HG03135 (cell line): ENCODE measurements at regions not wholly inside any gene's neighbourhood (a gene's known extent, or its start where the extent isn't known, plus 50 kb on each side); places are given as distances from the start of the nearest gene placed in this dataset.

Experiments used
- ATAC-seq: cut with Tn5 transposase; IDR thresholded peaks from one replicate; pipeline ENCODE4 v1.9.1; 2021; ENCODE audit warnings: mild to moderate bottlenecking, moderate library complexity; ENCODE audit not compliant: unreplicated experiment

DNA sequence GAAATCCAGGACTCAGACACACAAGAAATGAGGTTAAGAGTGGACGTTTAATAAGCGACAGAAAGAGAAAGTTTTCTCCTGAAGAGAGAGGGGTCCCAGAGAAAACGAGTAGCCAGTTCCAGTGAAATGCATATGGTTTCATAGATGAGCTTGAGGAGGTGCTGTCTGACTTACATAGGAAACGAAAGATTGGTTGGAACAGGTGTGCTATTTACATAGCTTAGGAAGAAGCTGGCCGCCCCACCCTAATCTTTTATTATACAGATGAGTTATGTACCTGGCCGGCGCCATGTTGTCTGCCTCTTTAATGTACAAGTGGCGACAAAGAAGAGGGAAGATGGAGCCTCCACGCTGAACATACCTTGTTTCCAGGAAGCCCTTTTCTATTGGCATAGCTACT is 223.0 kb downstream of the SLC6A15 start:
- no peak for ATAC-seq

DNA sequence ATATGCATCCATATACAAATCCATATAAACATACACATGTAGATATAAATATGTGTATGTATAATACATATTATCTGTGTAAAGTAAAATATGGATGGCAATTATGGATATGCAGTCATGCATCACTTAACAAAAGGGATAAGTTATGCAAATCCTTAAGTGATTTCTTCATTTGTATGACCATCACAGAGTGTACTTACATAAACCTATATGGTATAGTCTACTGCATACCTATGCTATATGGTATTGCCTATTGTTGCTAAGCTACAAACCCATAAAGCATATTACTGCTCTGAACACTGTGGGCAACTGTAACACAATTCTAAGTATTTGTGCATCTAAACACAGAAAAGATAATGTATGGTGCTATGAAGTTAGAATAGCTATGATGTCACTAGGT is 227.2 kb downstream of the SLC6A15 start:
- ATAC-seq: no peak

DNA sequence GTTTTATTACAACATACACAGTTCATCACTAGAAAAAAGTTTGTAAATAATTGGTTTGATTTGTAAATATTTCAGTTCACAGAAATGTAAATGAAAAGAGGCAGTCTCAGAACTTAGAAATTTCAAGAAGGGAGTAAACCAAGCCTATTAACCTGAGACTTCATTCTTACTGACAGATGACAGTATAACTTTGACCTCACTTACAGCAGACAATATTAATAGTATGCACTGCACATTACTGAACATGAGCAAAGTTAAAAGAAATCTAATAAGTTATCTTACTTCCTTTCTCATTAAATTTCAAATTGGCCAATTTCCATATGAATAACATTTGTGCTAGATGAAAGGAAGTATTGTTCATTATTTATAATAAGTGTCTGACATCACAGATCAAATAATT is 235.8 kb downstream of the SLC6A15 start:
- no peak for ATAC-seq

DNA sequence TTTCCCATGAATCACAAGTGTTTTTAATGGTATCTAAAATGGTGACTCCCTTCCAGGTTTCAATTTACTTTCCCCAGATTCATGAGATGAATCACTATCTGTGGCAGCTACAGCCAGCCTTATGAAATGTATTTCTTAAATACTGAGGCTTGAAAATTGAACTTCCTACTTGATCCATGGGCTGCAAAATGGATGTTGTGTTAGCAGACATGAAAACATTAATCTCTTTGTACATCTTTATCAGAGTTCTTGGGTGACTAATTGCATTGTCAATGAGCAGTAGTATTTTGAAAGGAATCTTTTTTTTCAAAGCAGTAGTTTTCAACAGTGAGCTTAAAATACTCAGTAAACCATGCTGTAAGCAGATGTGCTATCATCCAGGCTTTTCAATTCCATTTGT is 250.8 kb downstream of the SLC6A15 start:
- ATAC-seq: no peak

DNA sequence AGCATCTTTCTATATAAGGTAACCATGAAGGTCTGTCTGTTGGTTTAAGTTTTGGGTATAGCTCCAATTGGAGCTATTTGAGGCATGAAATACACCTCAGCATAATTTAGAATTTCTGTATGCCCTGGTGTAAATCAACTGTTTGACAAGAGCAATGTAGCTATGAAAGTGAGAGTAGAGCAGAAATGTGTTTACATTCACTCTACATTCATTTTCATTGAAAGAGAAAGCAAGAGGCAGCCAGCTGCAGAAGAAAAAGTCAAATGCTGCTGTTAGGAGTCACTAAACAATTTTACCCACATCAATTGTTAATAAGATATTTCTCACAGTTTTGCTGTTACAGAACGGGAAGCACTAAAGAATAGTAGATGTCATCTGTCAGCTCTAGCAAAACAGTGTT is 252.5 kb downstream of the SLC6A15 start:
- ATAC-seq: no peak

DNA sequence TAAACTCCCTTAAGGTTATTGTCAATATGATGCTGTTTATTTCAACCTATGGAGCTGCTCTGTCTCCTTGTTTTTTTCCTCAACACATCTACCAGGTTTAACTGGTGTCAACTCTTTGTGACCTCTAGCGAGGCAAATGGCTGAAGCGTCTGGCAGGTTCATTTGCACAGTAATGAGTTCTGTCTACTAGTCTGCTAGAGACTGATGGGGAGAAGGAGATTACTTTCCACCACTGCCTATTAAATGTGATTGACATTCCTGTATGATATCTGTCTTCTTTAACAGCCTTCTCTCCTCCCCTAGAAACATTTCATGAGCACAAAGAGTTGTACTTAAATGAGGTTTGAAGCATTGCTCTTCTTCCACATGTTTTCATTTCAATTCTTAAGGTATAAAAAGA is 253.7 kb downstream of the SLC6A15 start:
- no peak for ATAC-seq

DNA sequence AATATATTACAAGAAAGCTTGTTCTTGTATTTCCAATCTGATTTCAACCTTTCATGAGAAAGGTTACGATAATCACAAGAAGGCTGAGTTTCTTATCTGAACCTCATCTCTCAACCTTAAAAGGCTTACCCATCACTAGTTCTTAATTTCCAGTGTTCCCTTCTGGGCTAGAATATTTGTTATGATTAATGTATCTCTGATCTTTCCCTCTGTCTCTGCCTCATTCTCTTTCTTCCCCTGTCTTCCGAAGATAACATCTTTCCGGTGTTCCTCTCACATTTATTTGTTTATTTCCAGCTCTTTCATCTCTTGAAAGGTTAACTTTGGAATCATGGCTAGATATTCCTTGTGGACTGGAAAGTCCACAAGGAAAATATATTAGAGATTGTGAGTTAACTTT is 255.9 kb downstream of the SLC6A15 start:
- no peak for ATAC-seq

DNA sequence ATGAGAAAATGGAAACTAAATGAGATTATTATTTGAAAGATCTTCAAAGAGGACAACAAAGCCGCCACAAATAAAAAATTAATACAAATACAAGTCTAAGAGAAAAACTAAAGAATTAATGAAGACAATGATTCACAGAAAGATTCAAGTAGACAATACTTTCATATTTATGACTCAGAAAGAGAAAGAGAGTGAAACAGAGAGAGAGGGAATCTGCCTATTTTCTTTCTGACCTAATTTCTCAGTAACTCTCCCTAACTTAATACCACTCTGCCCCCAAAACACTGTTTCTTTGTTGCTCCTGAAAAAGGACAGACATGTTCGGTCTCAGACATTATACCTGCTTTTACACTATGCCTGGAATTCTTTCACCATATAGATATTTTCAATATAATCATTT is 259.1 kb downstream of the SLC6A15 start:
- no peak for ATAC-seq

DNA sequence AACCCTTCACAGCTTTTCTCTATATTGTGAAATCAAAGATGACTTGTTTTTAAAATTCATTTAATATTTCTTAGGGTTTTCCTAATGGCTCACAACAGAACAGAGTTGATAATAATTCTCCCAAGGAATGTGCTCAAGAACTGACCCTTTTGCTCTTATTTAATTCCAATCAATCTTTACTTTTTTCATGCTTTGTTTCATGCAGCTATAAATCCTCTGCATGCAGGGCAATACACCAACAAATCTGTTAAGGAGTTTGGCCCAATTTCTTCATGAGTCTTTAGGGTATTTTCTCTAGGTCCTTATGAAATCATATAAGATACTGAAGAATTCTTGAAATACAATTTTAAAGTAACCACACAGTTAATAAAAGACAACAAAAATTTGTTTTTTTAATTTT is 264.2 kb downstream of the SLC6A15 start:
- no peak for ATAC-seq

DNA sequence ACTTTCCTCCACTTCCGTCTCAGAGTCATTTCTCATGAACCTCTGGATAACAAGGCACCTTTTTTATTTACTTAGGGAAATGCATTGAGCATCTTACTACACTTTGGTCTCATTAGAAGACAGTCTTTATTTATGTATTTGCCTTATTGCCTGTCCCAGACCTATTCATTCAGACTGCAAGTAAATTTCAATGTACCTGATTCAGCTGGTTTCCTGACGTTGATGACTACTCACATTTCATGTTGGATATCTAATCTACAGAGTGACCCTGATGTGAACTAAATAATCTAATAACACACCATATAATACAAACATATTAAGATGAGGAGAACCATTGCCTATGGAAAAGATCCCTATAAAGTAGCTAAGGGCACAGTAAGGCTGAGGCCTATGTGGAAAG is 267.7 kb downstream of the SLC6A15 start:
- ATAC-seq: no peak

DNA sequence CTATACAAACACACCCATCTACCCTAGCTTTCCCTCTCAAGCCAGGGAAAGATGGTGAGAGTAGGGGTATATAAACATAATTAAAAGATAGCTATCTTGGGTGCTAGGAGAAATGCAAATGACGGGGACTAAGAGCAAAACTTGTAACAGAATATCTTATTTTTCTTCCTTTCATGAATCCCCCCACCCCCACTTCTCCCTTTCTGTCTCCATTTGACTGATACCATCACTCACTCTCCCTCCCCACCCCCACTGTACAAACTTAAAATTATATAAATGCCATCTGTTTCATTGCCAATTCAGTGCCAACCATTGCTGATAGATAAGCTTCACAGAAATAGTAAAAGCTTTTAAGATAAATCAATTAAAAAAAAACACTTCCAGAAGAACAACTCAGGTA is 268.6 kb downstream of the SLC6A15 start:
- no peak for ATAC-seq

DNA sequence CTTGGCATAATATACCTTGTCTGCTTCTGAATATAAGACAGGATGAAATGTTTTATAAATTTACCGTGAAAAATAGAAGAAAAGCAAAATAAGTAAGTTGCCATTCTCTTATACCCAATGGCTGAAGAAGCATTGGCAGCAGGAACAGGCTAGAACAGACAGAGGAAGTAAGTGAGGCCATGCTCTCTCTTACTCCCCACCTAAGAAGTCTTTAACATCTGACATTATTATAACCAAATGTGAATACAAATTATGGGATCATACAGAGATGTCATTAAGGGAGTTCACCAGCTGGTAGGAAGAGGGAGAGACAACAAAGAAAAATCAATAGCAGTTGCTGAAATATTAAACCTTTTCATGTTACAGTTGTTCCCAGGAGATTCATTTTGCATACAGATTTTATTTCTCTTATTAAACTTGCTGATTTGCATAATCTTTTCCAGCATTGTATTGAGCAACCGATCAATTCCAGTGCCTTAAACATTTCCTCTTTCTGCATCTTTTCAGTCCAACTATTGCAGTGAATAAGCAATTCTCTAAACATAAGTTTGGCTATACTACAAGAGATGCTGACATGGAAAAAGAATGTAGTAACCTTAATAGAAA is 270.6 kb downstream of the SLC6A15 start:
- no peak for ATAC-seq

DNA sequence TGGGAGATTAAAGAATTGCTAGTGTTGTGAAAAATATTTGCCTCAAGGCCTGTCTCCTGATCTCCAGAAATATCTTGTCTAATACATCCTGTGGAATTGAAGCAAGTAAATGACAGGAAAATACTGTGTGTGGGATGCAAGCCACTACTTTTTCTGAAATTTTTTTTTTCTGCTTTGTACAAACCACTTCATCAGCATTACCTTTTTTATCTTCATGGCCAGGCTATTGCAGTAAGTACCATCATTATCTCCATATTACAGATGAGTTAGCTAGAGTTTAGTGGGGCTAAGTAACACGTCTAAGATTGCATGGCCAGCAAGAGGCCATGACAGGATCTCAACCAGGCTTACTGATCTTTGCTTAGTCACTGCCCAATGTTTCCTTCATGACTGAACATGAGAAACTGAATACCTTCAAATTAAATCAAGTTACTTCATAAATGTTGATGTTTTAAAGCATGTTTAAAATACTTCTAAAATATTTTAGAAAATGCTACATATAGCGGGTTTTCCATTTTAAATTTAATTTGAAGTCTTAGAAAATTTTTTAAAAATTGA is 273.7 kb downstream of the SLC6A15 start:
- no peak for ATAC-seq

DNA sequence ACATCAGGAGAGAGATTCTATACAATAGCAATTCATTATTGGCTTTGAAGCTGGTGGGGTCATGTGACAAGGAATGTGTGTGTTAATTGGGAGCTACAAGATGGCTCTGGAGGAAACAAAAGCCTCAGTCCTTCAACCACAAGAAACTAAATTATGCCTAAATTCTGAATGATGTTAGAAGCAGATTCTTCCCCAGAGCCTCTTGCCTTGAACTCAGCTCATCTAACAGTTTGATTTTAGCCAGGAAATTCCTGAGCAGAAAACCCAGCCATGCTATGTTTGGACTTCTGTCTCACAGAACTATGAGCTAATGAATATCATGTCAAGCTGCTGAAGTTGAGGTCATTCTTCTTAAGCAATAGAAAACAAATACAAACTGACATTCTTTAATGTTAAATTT is 274.7 kb downstream of the SLC6A15 start:
- ATAC-seq: no peak

DNA sequence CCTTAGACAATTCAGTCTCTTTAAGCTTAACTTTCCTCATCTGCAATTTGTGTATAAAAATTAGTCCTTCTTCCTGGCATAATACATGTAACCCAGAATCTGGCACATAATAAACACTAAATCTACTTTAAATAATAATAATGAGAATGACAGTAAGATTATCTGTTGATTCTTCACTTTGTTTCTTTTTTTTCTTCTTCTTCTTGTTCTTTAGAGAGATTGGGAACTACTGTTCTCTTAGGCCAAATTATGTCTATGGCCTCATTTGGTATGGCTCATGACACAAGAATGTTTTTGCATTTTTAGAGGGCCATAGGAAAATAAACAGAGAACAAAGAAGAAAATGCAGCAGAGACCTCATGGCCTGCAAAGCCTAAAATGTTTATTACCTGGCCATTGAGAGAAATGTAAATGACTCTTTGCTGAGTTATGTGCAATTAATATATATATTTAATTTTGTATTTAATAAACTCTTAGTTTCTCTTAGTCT is 275.8 kb downstream of the SLC6A15 start:
- ATAC-seq: no peak

DNA sequence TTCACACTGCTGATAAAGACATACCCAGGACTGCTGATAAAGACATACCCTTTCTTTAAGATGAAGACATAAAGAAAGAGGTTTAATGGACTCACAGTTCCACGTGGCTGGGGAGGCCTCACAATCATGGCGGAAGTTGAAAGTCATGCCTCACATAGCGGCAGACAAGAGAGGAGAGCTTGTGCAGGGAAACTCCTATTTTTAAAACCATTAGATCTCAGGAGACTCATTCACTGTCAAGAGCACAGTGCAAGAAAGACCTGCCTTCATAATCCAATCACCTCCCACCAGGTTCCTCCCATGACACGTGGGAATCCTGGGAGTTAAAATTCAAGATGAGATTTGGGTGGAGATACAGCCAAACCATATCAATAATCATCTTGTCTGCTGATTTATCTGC is 278.1 kb downstream of the SLC6A15 start:
- no peak for ATAC-seq

DNA sequence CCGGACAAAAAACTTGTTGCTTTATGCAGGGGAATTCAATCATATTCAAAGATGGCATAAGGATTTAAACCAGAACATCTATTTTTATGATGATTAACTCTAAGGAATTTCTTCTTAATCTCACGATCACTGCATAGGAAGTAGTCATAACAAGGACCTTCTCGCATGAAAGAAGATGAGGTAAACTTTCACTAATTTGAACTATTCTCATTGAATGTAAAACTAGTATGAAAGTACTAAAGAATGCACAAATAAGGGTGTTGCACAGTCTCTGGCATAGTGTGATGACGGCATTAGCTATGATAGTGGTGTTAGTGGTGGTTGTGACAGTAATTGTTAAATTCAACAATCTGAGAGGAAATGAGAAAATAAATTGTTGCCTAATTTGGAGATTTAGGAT is 280.0 kb downstream of the SLC6A15 start:
- no peak for ATAC-seq

DNA sequence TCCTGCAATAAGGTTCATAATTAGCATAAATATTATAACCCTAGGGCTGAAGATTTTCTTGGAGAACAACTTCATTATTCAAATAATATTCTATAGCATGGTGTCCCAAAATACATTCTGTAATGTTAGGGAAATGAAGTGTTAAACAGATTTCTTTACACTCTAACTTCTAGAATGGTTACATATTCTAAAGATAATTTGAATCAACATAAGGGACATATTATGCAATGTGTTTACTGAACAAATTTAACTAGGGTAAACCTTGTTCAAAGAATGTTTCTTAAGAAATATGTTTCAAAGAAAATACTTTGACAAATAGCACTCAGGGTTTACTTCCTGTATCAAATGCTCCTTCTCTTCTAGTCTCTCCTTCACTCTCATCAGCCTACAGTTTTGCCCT is 281.6 kb downstream of the SLC6A15 start:
- no peak for ATAC-seq

DNA sequence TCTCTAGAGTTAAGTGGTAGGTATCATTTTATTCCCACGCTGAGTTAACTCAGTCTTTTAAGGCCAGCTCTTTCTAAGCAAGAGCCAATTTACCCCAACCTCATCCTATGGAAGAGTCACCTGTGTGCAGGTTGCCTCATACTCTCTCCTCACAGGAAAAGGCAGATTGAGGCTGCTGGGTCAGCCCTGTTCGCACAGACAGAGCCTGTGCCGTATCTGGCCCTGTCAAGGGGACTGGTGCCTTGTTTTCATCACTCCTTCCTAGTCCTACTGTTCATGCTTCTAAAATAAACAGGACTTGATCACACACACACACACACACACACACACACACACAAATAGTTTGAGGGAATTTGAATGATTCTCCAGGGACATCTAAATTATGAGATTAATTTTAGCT is 285.0 kb downstream of the SLC6A15 start:
- no peak for ATAC-seq

DNA sequence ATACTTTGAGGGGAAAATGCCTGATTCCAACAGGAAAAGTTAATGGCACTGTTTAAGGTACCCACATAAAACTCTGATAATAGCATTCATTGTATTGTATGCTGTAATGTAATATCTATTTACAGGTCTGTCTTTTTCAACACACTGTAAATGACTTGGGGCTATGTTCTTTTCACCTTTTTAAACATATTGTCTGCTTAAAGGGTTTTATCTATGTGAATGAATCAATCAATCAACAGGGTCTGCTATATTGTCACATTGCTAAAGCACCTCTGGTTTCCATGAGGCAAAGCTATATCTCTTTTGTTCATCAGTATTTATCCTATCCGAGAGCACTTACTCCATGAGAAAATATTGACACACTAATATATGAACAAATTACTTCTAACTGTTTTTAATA is 288.0 kb downstream of the SLC6A15 start:
- no peak for ATAC-seq

DNA sequence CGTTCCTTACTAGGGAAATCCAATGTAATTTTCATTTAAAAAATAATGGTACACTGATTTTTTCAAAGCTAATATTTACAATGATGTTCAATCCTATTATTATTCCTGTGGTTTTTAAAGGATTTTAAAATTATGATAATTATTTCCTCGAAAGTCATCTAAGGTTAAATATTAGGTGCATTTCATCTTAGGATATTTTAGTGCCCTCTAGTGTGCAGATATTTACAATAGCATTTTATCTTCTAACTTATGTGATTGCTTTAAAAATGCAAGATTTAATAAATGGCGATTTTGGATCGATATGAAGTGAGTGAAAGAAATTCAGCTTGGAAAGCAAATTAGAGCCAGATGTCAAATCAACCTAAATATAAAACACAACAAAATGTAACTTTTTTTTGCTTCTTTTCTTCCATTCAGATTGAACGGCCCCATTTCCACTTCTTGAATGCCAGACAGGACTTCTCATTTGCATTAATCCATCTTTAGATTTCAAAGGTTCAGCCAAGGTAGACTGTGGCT is 293.5 kb downstream of the SLC6A15 start:
- no peak for ATAC-seq

DNA sequence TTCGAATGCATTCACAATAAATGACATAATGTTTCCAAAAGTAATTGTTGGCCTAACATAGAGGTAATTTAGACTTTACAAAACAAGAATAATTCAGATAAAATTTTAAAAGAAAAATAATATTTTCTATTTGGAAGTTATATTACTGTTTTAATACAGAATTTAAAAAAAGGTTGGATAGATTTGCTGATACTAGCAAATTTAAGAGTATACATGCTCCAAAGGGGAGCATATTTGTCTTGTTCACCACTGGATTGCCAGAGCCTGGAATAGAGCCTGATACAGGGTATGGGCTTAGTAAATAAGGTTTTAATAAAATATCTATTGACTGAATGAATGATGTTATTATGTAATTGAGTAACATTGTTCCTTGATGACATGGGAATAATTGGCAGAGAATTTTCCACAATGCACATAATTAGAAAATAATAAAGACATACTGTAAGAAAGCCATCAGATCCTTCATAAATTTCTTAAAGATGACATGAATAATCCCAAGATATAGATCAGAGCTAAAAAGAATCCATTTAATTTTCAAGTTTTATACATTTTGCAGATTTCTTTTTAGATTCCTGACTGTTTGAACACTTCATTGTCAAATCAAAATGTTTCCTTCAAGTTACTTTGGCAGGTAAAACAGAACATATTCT is 305.3 kb downstream of the SLC6A15 start:
- no peak for ATAC-seq
